ENCODE measurements at regions not wholly inside any gene's neighbourhood (a gene's known extent, or its start where the extent isn't known, plus 50 kb on each side); places are given as distances from the start of the nearest gene placed in this dataset.

GRCh38 chr6:27812078-27812804 is 100.0 kb downstream of the OR2B2 start:
- no peak for TF ChIP-seq CTCF (conservative IDR thresholded peaks at IDR 0.05; ENCODE audit: low read depth in 2 of 2)
- TF ChIP-seq EZH2 (IDR thresholded peaks at IDR 0.05; ENCODE audit: low read depth, unreplicated experiment): no peak
- TF ChIP-seq POLR2AphosphoS5 (IDR thresholded peaks at IDR 0.05; ENCODE audit: low read depth): no peak
- TF ChIP-seq REST (IDR thresholded peaks at IDR 0.05; ENCODE audit: unreplicated experiment): no peak
- TF ChIP-seq JUNB (IDR thresholded peaks at IDR 0.05; ENCODE audit: unreplicated experiment): no peak
- no peak for TF ChIP-seq EZH2phosphoT487 (IDR thresholded peaks at IDR 0.05; ENCODE audit: unreplicated experiment)
- no peak for TF ChIP-seq CREB1 (CRISPR knock-in tag; IDR thresholded peaks at IDR 0.05; ENCODE audit: low read depth)
- no peak for TF ChIP-seq NANOG (IDR thresholded peaks at IDR 0.05; ENCODE audit: borderline replicate concordance)
- no peak for TF ChIP-seq ZNF114 (CRISPR knock-in tag; IDR thresholded peaks at IDR 0.05)
- TF ChIP-seq ETS1 (IDR thresholded peaks at IDR 0.05): no peak
- TF ChIP-seq STAT1 (IDR thresholded peaks at IDR 0.05; ENCODE audit: unreplicated experiment): no peak
- TF ChIP-seq ZNF462 (CRISPR knock-in tag; IDR thresholded peaks at IDR 0.05): no peak
